GM12878 (cell line): ENCODE measurements at regions not wholly inside any gene's neighbourhood (a gene's known extent, or its start where the extent isn't known, plus 50 kb on each side); places are given as distances from the start of the nearest gene placed in this dataset.

Source experiments
- ATF7 ChIP-seq: fragments of 450-650 bp; IDR thresholded peaks from 2 replicates; pipeline ENCODE4 v1.6.1; 2016; ENCODE audit warnings: low read depth, mild to moderate bottlenecking
- CTCF ChIP-seq, 3 experiments: IDR thresholded peaks in 2 of 3; conservative IDR thresholded peaks in 1 of 3; 2 replicates each; pipeline ENCODE4 v1.5.1; 2011; ENCODE audit warnings: low read depth in 3 of 3, low read length in 3 of 3, mild to moderate bottlenecking in 3 of 3, control low read depth in 2 of 3, moderate library complexity in 2 of 3, inconsistent platforms in 1 of 3, mixed read lengths in 1 of 3; ENCODE audit not compliant: control insufficient read depth in 2 of 3, insufficient read depth in 1 of 3; ENCODE audit errors: extremely low read depth in 1 of 3
- EP300 ChIP-seq, 2 experiments: fragments of 150-350 bp in 1 of 2; IDR thresholded peaks; 2 replicates each; pipeline ENCODE4 v1.6.1; 2011 to 2012; ENCODE audit warnings: low read depth in 2 of 2, low read length in 2 of 2, borderline replicate concordance in 1 of 2, improper control_type of control experiment in 1 of 2, inconsistent platforms in 1 of 2; ENCODE audit not compliant: control insufficient read depth in 1 of 2
- ESRRA ChIP-seq: IDR thresholded peaks from 2 replicates; pipeline ENCODE4 v1.6.1; 2012; ENCODE audit warnings: mild to moderate bottlenecking, low read length, improper control_type of control experiment
- EZH2 ChIP-seq: IDR thresholded peaks from 2 replicates; pipeline ENCODE4 v1.6.1; 2012; ENCODE audit warnings: low read depth, mild to moderate bottlenecking, control low read depth, inconsistent platforms, low read length, borderline replicate concordance; ENCODE audit not compliant: control insufficient read depth
- IRF4 ChIP-seq: IDR thresholded peaks from 2 replicates; pipeline ENCODE4 v1.6.1; 2011; ENCODE audit warnings: low read depth, low read length
- MTA2 ChIP-seq: fragments of 450-650 bp; IDR thresholded peaks from 2 replicates; pipeline ENCODE4 v1.6.1; 2016; ENCODE audit warnings: low read depth, mild to moderate bottlenecking, moderate library complexity
- NFYB ChIP-seq: IDR thresholded peaks from 2 replicates; pipeline ENCODE4 v1.6.1; 2011; ENCODE audit warnings: low read depth, mild to moderate bottlenecking, low read length, improper control_type of control experiment, moderate library complexity; ENCODE audit not compliant: insufficient read depth
- RCOR1 ChIP-seq: conservative IDR thresholded peaks from 2 replicates; pipeline ENCODE4 v1.6.1; 2012; ENCODE audit warnings: low read depth, low read length, improper control_type of control experiment
- SREBF2 ChIP-seq: IDR thresholded peaks from 2 replicates; pipeline ENCODE4 v1.6.1; 2012; ENCODE audit warnings: mild to moderate bottlenecking, low read length
- ZNF274 ChIP-seq: IDR thresholded peaks from one replicate; pipeline ENCODE4 v1.8.0; 2011; ENCODE audit not compliant: insufficient read length, insufficient read depth
- ZNF384 ChIP-seq: IDR thresholded peaks from 2 replicates; pipeline ENCODE4 v1.6.1; 2012; ENCODE audit warnings: low read depth, mild to moderate bottlenecking, low read length, improper control_type of control experiment, borderline replicate concordance
- ZNF687 ChIP-seq: fragments of 450-650 bp; IDR thresholded peaks from 2 replicates; pipeline ENCODE4 v1.6.1; 2017; ENCODE audit warnings: mild to moderate bottlenecking, moderate library complexity
- TF ChIP-seq, protein P1 (sequence below): IDR thresholded peaks from 2 replicates; pipeline ENCODE4 v1.6.1; 2011; ENCODE audit warnings: low read depth, low read length, improper control_type of control experiment, borderline replicate concordance

- TF ChIP-seq ATF7 (no peak), SREBF2 (no peak), MTA2 (no peak), ESRRA (no peak), CTCF (IDR thresholded peaks at IDR 0.05 in 2 of 3, conservative IDR thresholded peaks at IDR 0.05 in 1 of 3; ENCODE audit: control insufficient read depth in 2 of 3, extremely low read depth in 1 of 3, insufficient read depth in 1 of 3, low read depth in 3 of 3, low read length in 3 of 3) (no peak), EZH2 (no peak), RCOR1 (no peak), ZNF274 (no peak), ZNF687 (no peak), NFYB (no peak), EP300 (IDR thresholded peaks at IDR 0.05; ENCODE audit: borderline replicate concordance in 1 of 2, control insufficient read depth in 1 of 2, low read depth in 2 of 2, low read length in 2 of 2) (no peak), IRF4 (no peak), ZNF384 (no peak)
- TF ChIP-seq, protein P1, sequence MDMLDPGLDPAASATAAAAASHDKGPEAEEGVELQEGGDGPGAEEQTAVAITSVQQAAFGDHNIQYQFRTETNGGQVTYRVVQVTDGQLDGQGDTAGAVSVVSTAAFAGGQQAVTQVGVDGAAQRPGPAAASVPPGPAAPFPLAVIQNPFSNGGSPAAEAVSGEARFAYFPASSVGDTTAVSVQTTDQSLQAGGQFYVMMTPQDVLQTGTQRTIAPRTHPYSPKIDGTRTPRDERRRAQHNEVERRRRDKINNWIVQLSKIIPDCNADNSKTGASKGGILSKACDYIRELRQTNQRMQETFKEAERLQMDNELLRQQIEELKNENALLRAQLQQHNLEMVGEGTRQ = no peak
These were observed 156.0 kb upstream of the RAB4A start for GRCh38 chr1:229114850-229115365.
